HL-60 (cell line): ENCODE measurements at regions not wholly inside any gene's neighbourhood (a gene's known extent, or its start where the extent isn't known, plus 50 kb on each side); places are given as distances from the start of the nearest gene placed in this dataset.

ENCODE experiments used
- DNase-seq, 2 experiments: peaks; one replicate each; pipeline ENCODE4 v3.0.0-alpha.2; 2010 to 2020; ENCODE audit warnings: low read depth in 1 of 2, low spot score in 1 of 2
- H3K27ac ChIP-seq: fragments of 250-450 bp; sonication (Bioruptor Pico); replicated peaks from 2 replicates; pipeline ENCODE4 v1.5.1; 2020; ENCODE audit warnings: mild to moderate bottlenecking, moderate library complexity
- H3K27me3 ChIP-seq: fragments of 250-450 bp; sonication (Bioruptor Pico); 2 replicates; pipeline ENCODE4 v1.5.1; 2021; ENCODE audit warnings: mild to moderate bottlenecking, moderate library complexity; ENCODE audit not compliant: insufficient read depth, poor library complexity, severe bottlenecking
- H3K4me3 ChIP-seq: replicated peaks from 2 replicates; pipeline ENCODE4 v1.5.1; 2011; ENCODE audit warnings: mild to moderate bottlenecking, control low read depth, low read length; ENCODE audit not compliant: insufficient read depth
- GABPA ChIP-seq: IDR thresholded peaks from 2 replicates; pipeline ENCODE4 v1.6.1; 2012; ENCODE audit warnings: low read depth
- POLR2AphosphoS5 ChIP-seq: IDR thresholded peaks from 2 replicates; pipeline ENCODE4 v1.6.1; 2012; ENCODE audit warnings: low read depth
- SPI1 ChIP-seq: IDR thresholded peaks from 2 replicates; pipeline ENCODE4 v1.6.1; 2012; ENCODE audit warnings: low read depth, mild to moderate bottlenecking, borderline replicate concordance
- TF ChIP-seq, protein P1 (sequence below): IDR thresholded peaks from 2 replicates; pipeline ENCODE4 v1.6.1; 2012; ENCODE audit warnings: low read depth; ENCODE audit not compliant: insufficient replicate concordance
- TF ChIP-seq, protein P2 (sequence below): IDR thresholded peaks from one replicate; pipeline ENCODE4 v1.5.1; 2011; ENCODE audit warnings: low read length, control low read depth, inconsistent platforms; ENCODE audit not compliant: insufficient read depth

DNA sequence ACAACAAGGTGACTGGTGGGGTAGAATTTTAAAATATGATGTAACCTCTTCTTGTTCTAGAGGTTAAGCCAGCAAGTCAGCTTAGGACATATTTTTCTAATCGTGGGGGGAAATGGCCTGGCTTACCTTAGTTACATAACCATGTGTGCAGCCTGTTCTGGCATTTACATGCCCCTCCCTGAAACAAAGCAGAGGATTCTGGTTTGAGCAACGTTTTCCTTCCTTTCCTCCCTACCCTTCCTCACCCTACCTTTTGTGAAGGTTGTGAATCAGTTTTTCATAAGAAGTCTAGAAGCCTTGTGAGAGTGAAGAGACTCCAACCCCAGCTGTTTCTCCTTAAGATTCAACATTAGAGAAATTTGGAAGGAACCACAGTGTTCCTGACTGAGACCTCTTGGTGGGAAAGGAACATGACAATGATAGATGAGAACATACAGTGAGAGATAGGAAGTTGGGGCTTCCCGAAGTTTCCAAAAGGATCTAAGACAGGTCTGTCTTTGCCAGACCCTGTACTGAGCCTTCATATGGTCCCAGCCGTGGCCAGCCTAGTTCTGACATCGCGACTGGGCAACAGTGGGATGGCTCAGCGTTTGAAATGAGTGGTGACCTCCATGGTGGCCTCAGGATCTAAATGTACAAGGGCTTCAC is 365.2 kb downstream of the SPATA31D1 start:
- H3K27me3 ChIP-seq = no peaks in the 10 kb centered on the region
- TF ChIP-seq GABPA = no peak
- TF ChIP-seq, protein P1, sequence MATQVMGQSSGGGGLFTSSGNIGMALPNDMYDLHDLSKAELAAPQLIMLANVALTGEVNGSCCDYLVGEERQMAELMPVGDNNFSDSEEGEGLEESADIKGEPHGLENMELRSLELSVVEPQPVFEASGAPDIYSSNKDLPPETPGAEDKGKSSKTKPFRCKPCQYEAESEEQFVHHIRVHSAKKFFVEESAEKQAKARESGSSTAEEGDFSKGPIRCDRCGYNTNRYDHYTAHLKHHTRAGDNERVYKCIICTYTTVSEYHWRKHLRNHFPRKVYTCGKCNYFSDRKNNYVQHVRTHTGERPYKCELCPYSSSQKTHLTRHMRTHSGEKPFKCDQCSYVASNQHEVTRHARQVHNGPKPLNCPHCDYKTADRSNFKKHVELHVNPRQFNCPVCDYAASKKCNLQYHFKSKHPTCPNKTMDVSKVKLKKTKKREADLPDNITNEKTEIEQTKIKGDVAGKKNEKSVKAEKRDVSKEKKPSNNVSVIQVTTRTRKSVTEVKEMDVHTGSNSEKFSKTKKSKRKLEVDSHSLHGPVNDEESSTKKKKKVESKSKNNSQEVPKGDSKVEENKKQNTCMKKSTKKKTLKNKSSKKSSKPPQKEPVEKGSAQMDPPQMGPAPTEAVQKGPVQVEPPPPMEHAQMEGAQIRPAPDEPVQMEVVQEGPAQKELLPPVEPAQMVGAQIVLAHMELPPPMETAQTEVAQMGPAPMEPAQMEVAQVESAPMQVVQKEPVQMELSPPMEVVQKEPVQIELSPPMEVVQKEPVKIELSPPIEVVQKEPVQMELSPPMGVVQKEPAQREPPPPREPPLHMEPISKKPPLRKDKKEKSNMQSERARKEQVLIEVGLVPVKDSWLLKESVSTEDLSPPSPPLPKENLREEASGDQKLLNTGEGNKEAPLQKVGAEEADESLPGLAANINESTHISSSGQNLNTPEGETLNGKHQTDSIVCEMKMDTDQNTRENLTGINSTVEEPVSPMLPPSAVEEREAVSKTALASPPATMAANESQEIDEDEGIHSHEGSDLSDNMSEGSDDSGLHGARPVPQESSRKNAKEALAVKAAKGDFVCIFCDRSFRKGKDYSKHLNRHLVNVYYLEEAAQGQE = no peak
- TF ChIP-seq, protein P2, sequence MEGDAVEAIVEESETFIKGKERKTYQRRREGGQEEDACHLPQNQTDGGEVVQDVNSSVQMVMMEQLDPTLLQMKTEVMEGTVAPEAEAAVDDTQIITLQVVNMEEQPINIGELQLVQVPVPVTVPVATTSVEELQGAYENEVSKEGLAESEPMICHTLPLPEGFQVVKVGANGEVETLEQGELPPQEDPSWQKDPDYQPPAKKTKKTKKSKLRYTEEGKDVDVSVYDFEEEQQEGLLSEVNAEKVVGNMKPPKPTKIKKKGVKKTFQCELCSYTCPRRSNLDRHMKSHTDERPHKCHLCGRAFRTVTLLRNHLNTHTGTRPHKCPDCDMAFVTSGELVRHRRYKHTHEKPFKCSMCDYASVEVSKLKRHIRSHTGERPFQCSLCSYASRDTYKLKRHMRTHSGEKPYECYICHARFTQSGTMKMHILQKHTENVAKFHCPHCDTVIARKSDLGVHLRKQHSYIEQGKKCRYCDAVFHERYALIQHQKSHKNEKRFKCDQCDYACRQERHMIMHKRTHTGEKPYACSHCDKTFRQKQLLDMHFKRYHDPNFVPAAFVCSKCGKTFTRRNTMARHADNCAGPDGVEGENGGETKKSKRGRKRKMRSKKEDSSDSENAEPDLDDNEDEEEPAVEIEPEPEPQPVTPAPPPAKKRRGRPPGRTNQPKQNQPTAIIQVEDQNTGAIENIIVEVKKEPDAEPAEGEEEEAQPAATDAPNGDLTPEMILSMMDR = no peak
- no peak for TF ChIP-seq POLR2AphosphoS5
- no peak for TF ChIP-seq SPI1
- no peak for DNase-seq
- no peak overlapping the region for H3K27ac ChIP-seq
- H3K4me3 ChIP-seq = no peak overlapping the region

DNA sequence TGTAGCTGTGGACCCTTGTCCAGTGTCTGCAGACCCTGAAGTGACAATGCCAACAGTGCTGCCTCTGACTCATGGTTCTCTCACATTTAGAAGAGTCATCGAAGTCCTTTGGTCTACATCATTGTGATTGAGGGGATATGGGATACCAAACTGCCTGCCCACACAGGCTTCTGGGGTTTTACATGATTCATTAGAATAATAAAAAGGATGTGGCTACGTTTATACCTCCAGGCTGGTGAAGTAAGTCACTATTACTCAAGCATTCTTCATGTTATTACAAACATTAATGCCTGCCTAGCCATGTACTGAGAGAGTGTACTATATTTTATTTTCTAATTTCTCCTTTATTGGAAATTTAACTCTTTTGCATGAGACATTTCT is 365.7 kb downstream of the SPATA31D1 start:
- Histone ChIP-seq H3K27me3 (no peaks in the 10 kb centered on the region), H3K27ac (no peak overlapping the region), H3K4me3 (no peak overlapping the region)
- DNase-seq = no peak
- no peak for TF ChIP-seq SPI1
- TF ChIP-seq, protein P1 = no peak
- TF ChIP-seq GABPA = no peak
- TF ChIP-seq, protein P2 = no peak
- no peak for TF ChIP-seq POLR2AphosphoS5

DNA sequence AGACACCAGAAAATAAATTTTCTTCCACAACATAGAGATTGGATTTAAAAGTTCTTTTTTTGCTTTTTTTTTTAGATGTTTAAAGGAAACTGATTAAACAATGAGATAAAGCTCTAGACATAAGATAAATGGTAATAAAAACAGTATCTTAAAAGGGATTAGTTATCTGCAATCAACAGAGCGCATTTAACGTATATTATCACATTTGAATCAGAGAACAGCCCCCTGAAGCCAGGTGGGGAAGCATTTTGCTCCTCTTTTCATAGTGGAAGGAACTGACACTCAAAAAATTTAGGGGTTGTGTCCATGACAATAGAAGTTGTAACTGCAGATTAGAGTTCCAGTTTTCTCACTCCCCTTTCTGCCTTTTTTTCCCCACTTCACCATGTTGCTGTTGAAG is 367.6 kb downstream of the SPATA31D1 start:
- Histone ChIP-seq H3K27me3 (no peaks in the 10 kb centered on the region), H3K27ac (no peak overlapping the region), H3K4me3 (no peak overlapping the region)
- no peak for DNase-seq
- TF ChIP-seq, protein P1 = no peak
- TF ChIP-seq GABPA (no peak), POLR2AphosphoS5 (no peak), SPI1 (no peak)
- TF ChIP-seq, protein P2 = no peak
